Esophagus muscularis mucosa (tissue), 4 donors: ENCODE measurements at regions not wholly inside any gene's neighbourhood (a gene's known extent, or its start where the extent isn't known, plus 50 kb on each side); places are given as distances from the start of the nearest gene placed in this dataset.

ENCODE experiments used
- DNase-seq: peaks from one replicate; pipeline ENCODE4 v3.0.0-alpha.2; 2017; ENCODE audit errors: extremely low spot score
- H3K27ac ChIP-seq, 4 donors: fragments of 200-600 bp; sonication (generic); replicated peaks in 1 of 4; 1 replicate in 3 of 4; 2 replicates in 1 of 4; pipeline ENCODE4 v1.5.1; 2016 to 2019; ENCODE audit warnings: mild to moderate bottlenecking in 1 of 4
- H3K27me3 ChIP-seq, 4 donors: fragments of 200-600 bp; sonication (generic); one replicate each; pipeline versions ENCODE4 v1.5.1 to v1.6.0; 2016 to 2019
- H3K36me3 ChIP-seq, 4 donors: fragments of 200-600 bp; sonication (generic); one replicate each; pipeline ENCODE4 v1.5.1; 2016 to 2019
- H3K4me1 ChIP-seq, 4 donors: fragments of 200-600 bp; sonication (generic); one replicate each; pipeline ENCODE4 v1.5.1; 2016 to 2019
- H3K4me3 ChIP-seq, 4 donors: fragments of 200-600 bp; sonication (generic); 1 replicate in 2 of 4; 2 replicates in 2 of 4; pipeline ENCODE4 v1.5.1; 2016 to 2019; ENCODE audit warnings: mild to moderate bottlenecking in 4 of 4, moderate library complexity in 1 of 4
- H3K9me3 ChIP-seq, 4 donors: fragments of 200-600 bp; sonication (generic); 1 replicate in 3 of 4; 2 replicates in 1 of 4; pipeline ENCODE4 v1.5.1; 2016 to 2019
- CTCF ChIP-seq, 3 experiments: fragments of 200-600 bp in 2 of 3; fragments of 450-650 bp in 1 of 3; sonication (generic) in 2 of 3; IDR thresholded peaks; one replicate each; pipeline ENCODE4 v1.5.1; 2017 to 2019; ENCODE audit warnings: antibody characterized with exemption in 3 of 3, mild to moderate bottlenecking in 2 of 3, moderate library complexity in 1 of 3
- EP300 ChIP-seq: sonication (generic); formaldehyde crosslinking; IDR thresholded peaks from one replicate; pipeline ENCODE4 v1.6.1; 2017; ENCODE audit warnings: antibody characterized with exemption
- POLR2A ChIP-seq: fragments of 450-650 bp; IDR thresholded peaks from one replicate; pipeline ENCODE4 v1.6.1; 2017; ENCODE audit warnings: antibody characterized with exemption, moderate library complexity, mild to moderate bottlenecking, low read depth
- POLR2AphosphoS5 ChIP-seq, 2 donors: sonication (generic); formaldehyde crosslinking; IDR thresholded peaks; one replicate each; pipeline ENCODE4 v1.6.1; 2017; ENCODE audit warnings: antibody characterized with exemption in 2 of 2
- WGBS: methylation state at CpG from one replicate; pipeline ENCODE4 v1.1.5; 2018; 5-methylcytosine and 5-hydroxymethylcytosine counted together
- intact Hi-C: fragments of 100-400 bp; cut with DNase I; formaldehyde crosslinking; loops from one replicate; pipeline ENCODE4 v1.15.1; 2023

- no peak overlapping the region for H3K4me3 ChIP-seq
- TF ChIP-seq POLR2A = no peak
- no peak for TF ChIP-seq POLR2AphosphoS5 (IDR thresholded peaks at IDR 0.05)
- no peak for TF ChIP-seq CTCF (IDR thresholded peaks at IDR 0.05)
- TF ChIP-seq EP300 = no peak
- H3K27ac ChIP-seq = no peak overlapping the region
- H3K27me3 ChIP-seq = no peaks in the 10 kb centered on the region
- H3K36me3 ChIP-seq = no peaks in the 10 kb centered on the region
- no peaks in the 10 kb centered on the region for H3K9me3 ChIP-seq
- 91% methylated on average over 1 of the region's 1 CpG for WGBS
- no peak for DNase-seq
- peaks cover 4 to 11% (median 5%) of the 10 kb centered on the region in 4 donors for H3K4me1 ChIP-seq
- intact Hi-C loops = no loop called here
Measured at GRCh38 chr6:25171301-25171700, 107.9 kb upstream of the CARMIL1 start.

- 52% methylated on average over 3 of the region's 3 CpGs for WGBS
- Histone ChIP-seq H3K9me3 (no peaks in the 10 kb centered on the region), H3K4me1 (peaks cover 4 to 11% (median 5%) of the 10 kb centered on the region in 4 donors), H3K27me3 (no peaks in the 10 kb centered on the region), H3K27ac (no peak overlapping the region), H3K36me3 (no peaks in the 10 kb centered on the region), H3K4me3 (no peak overlapping the region)
- no peak for TF ChIP-seq EP300
- no peak for TF ChIP-seq CTCF (IDR thresholded peaks at IDR 0.05)
- TF ChIP-seq POLR2AphosphoS5 (IDR thresholded peaks at IDR 0.05) = no peak
- no peak for TF ChIP-seq POLR2A
- no peak for DNase-seq
- intact Hi-C loops = no loop called here
Measured at GRCh38 chr6:25172819-25173218, 106.4 kb upstream of the CARMIL1 start.

GRCh38 chr6:25173246-25173645, 105.9 kb upstream of the CARMIL1 start:
- Histone ChIP-seq H3K27me3 (no peaks in the 10 kb centered on the region), H3K4me1 (peaks cover 4 to 11% (median 5%) of the 10 kb centered on the region in 4 donors), H3K27ac (no peak overlapping the region), H3K36me3 (no peaks in the 10 kb centered on the region), H3K4me3 (no peak overlapping the region), H3K9me3 (no peaks in the 10 kb centered on the region)
- 90% methylated on average over 1 of the region's 1 CpG for WGBS
- TF ChIP-seq POLR2A (no peak), EP300 (no peak), POLR2AphosphoS5 (IDR thresholded peaks at IDR 0.05) (no peak), CTCF (IDR thresholded peaks at IDR 0.05) (no peak)
- DNase-seq = no peak
- intact Hi-C loops = no loop called here

- no peak overlapping the region for H3K27ac ChIP-seq
- DNase-seq = no peak
- H3K4me1 ChIP-seq = peaks cover 7 to 14% (median 10%) of the 10 kb centered on the region in 4 donors
- no peaks in the 10 kb centered on the region for H3K36me3 ChIP-seq
- TF ChIP-seq POLR2AphosphoS5 (IDR thresholded peaks at IDR 0.05) = no peak
- TF ChIP-seq EP300 = no peak
- no peak for TF ChIP-seq POLR2A
- no peak for TF ChIP-seq CTCF (IDR thresholded peaks at IDR 0.05)
- WGBS = 61% methylated on average over 4 of the region's 4 CpGs
- no peaks in the 10 kb centered on the region for H3K27me3 ChIP-seq
- H3K9me3 ChIP-seq = no peaks in the 10 kb centered on the region
- intact Hi-C loops = no loop called here
- no peak overlapping the region for H3K4me3 ChIP-seq
Measured at GRCh38 chr6:25173951-25174474, 105.2 kb upstream of the CARMIL1 start.

GRCh38 chr6:25174678-25175077, 104.5 kb upstream of the CARMIL1 start:
- Histone ChIP-seq H3K9me3 (no peaks in the 10 kb centered on the region), H3K4me3 (no peak overlapping the region), H3K4me1 (peaks cover 10 to 21% (median 15%) of the 10 kb centered on the region in 4 donors), H3K36me3 (no peaks in the 10 kb centered on the region), H3K27me3 (no peaks in the 10 kb centered on the region), H3K27ac (no peak overlapping the region)
- WGBS = 88% methylated on average over 6 of the region's 6 CpGs
- intact Hi-C loops = no loop called here
- TF ChIP-seq POLR2A = no peak
- no peak for TF ChIP-seq EP300
- TF ChIP-seq POLR2AphosphoS5 (IDR thresholded peaks at IDR 0.05) = no peak
- no peak for TF ChIP-seq CTCF (IDR thresholded peaks at IDR 0.05)
- DNase-seq = no peak
